ENCODE measurements at regions not wholly inside any gene's neighbourhood (a gene's known extent, or its start where the extent isn't known, plus 50 kb on each side); places are given as distances from the start of the nearest gene placed in this dataset.

- ChIA-PET POLR2A (no interaction called here), CTCF (no interaction called here)
- intact Hi-C loops (cut with micrococcal nuclease) (no loop called here), dilution Hi-C loops (cut with MboI; ENCODE audit: extremely low pct_ligation_motif_present, low sequenced_read_pairs) (no loop called here)
- FAIRE-seq (no peak), DNase-seq (ENCODE audit: low read depth, low spot score) (no peak)
- BruUV-seq (replicated peaks) = no TSS peak
- H2AFZ ChIP-seq (ENCODE audit: low read depth, low read length) = no peak overlapping the region
- H3K4me1 ChIP-seq (ENCODE audit: control insufficient read depth, extremely low read depth, insufficient read depth, low read length) = no peaks in the 10 kb centered on the region
- no peaks in the 10 kb centered on the region for H3K36me3 ChIP-seq (ENCODE audit: control insufficient read depth in 2 of 2, extremely low read depth in 1 of 2, insufficient read depth in 2 of 2, low read length in 2 of 2)
- peaks cover 8% of the 10 kb centered on the region for H3K9me3 ChIP-seq (replicated peaks; ENCODE audit: control insufficient read depth, insufficient read depth, low read length)
- no peaks in the 10 kb centered on the region for H3K27me3 ChIP-seq (ENCODE audit: control insufficient read depth in 2 of 2, insufficient read depth in 2 of 2, low read length in 2 of 2)
- no peak overlapping the region for H3K9ac ChIP-seq (replicated peaks; ENCODE audit: extremely low read depth, insufficient read depth, low read length)
- H3K27ac ChIP-seq (ENCODE audit: insufficient read depth, low read depth, low read length) = no peak overlapping the region
- no peaks in the 10 kb centered on the region for H4K20me1 ChIP-seq (replicated peaks; ENCODE audit: control insufficient read depth, extremely low read depth, insufficient read depth, low read length)
- no peak for TF ChIP-seq MYC (IDR thresholded peaks at IDR 0.05; ENCODE audit: low read depth, low read length)
- TF ChIP-seq MAX (IDR thresholded peaks at IDR 0.05; ENCODE audit: insufficient read depth, insufficient read length) = no peak
- TF ChIP-seq FOS (IDR thresholded peaks at IDR 0.05; ENCODE audit: borderline replicate concordance, insufficient read depth, low read length) = no peak
- TF ChIP-seq, protein P1, sequence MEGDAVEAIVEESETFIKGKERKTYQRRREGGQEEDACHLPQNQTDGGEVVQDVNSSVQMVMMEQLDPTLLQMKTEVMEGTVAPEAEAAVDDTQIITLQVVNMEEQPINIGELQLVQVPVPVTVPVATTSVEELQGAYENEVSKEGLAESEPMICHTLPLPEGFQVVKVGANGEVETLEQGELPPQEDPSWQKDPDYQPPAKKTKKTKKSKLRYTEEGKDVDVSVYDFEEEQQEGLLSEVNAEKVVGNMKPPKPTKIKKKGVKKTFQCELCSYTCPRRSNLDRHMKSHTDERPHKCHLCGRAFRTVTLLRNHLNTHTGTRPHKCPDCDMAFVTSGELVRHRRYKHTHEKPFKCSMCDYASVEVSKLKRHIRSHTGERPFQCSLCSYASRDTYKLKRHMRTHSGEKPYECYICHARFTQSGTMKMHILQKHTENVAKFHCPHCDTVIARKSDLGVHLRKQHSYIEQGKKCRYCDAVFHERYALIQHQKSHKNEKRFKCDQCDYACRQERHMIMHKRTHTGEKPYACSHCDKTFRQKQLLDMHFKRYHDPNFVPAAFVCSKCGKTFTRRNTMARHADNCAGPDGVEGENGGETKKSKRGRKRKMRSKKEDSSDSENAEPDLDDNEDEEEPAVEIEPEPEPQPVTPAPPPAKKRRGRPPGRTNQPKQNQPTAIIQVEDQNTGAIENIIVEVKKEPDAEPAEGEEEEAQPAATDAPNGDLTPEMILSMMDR (IDR thresholded peaks at IDR 0.05; ENCODE audit: extremely low read depth in 1 of 2, insufficient read depth in 1 of 2, low read depth in 1 of 2, low read length in 2 of 2) = no peak
- TF ChIP-seq EZH2 (IDR thresholded peaks at IDR 0.05; ENCODE audit: borderline replicate concordance, low read depth, low read length, severe bottlenecking) = no peak
- TF ChIP-seq JUN (IDR thresholded peaks at IDR 0.05; ENCODE audit: borderline replicate concordance, insufficient read depth, insufficient read length, low read depth) = no peak
- TF ChIP-seq POLR2A (IDR thresholded peaks at IDR 0.05; ENCODE audit: low read depth, low read length) = no peak
- no peak for TF ChIP-seq POLR2AphosphoS5 (IDR thresholded peaks at IDR 0.05; ENCODE audit: insufficient read depth, low read depth, low read length)
- TF ChIP-seq GATA2 (IDR thresholded peaks at IDR 0.05; ENCODE audit: insufficient read depth, insufficient read length, low read depth, low read length) = no peak
- no peaks in the 10 kb centered on the region for H3K9me1 ChIP-seq (replicated peaks; ENCODE audit: control insufficient read depth, extremely low read depth, insufficient read depth, low read length)
- no peak overlapping the region for H3K4me3 ChIP-seq (replicated peaks in 1 of 3; ENCODE audit: insufficient read depth in 1 of 3, low read depth in 1 of 3, low read length in 3 of 3)
- H3K79me2 ChIP-seq (ENCODE audit: control insufficient read depth, insufficient read depth, low read length) = no peaks in the 10 kb centered on the region
- no peak overlapping the region for H3K4me2 ChIP-seq (ENCODE audit: insufficient read depth, low read length)
Observed at GRCh38 chr22:34278121-34278520, 357.8 kb upstream of the LARGE1 start.

All from endothelial cell of umbilical vein (primary cell).